ENCODE measurements at regions not wholly inside any gene's neighbourhood (a gene's known extent, or its start where the extent isn't known, plus 50 kb on each side); places are given as distances from the start of the nearest gene placed in this dataset.
A peak's percentile ranks its signal among the peaks of the same experiment; 100 is the strongest.
"Not testable (repeated sequence)": the region's sequence is repeated elsewhere in the genome, so short reads cannot be mapped to it uniquely, and the experiment has no call there.

GRCh38 chr1:8169364-8170058 is 143.4 kb upstream of the ERRFI1 start:
- peak; percentile 90 for DNase-seq (ENCODE audit: low spot score)

GRCh38 chr1:8167936-8168335 is 141.8 kb upstream of the ERRFI1 start:
- no peak for DNase-seq (ENCODE audit: low spot score)

- no peak for DNase-seq (ENCODE audit: low spot score)
Measured at GRCh38 chr1:8166406-8166805, 140.3 kb upstream of the ERRFI1 start.

- DNase-seq (ENCODE audit: low spot score), result no peak
Measured at GRCh38 chr1:8165595-8166360, 139.7 kb upstream of the ERRFI1 start.

GRCh38 chr1:8164670-8165069 is 138.6 kb upstream of the ERRFI1 start:
- no peak for DNase-seq (ENCODE audit: low spot score)

- no peak for DNase-seq (ENCODE audit: low spot score)
Measured at GRCh38 chr1:8163039-8163438, 136.9 kb upstream of the ERRFI1 start.

- DNase-seq (ENCODE audit: low spot score), result no peak
Measured at GRCh38 chr1:8162168-8162567, 136.1 kb upstream of the ERRFI1 start.

GRCh38 chr1:8161546-8162105 is 135.5 kb upstream of the ERRFI1 start:
- no peak for DNase-seq (ENCODE audit: low spot score)

GRCh38 chr1:8159470-8160024 is 133.4 kb upstream of the ERRFI1 start:
- DNase-seq (ENCODE audit: low spot score), result no peak

GRCh38 chr1:8158995-8159394 is 132.9 kb upstream of the ERRFI1 start:
- no peak for DNase-seq (ENCODE audit: low spot score)

GRCh38 chr1:8157765-8158164 is 131.7 kb upstream of the ERRFI1 start:
- DNase-seq (ENCODE audit: low spot score), result no peak

GRCh38 chr1:8155528-8156186 is 129.5 kb upstream of the ERRFI1 start:
- DNase-seq (ENCODE audit: low spot score), result no peak

- DNase-seq (ENCODE audit: low spot score), result peak; percentile 51
Measured at GRCh38 chr1:8154621-8155052, 128.5 kb upstream of the ERRFI1 start.

GRCh38 chr1:8153961-8154360 is 127.9 kb upstream of the ERRFI1 start:
- DNase-seq (ENCODE audit: low spot score), result no peak

- no peak for DNase-seq (ENCODE audit: low spot score)
Measured at GRCh38 chr1:8152731-8153702, 126.9 kb upstream of the ERRFI1 start.

- no peak for DNase-seq (ENCODE audit: low spot score)
Measured at GRCh38 chr1:8151647-8152046, 125.5 kb upstream of the ERRFI1 start.

- DNase-seq (ENCODE audit: low spot score), result not testable (repeated sequence)
Measured at GRCh38 chr1:8149756-8150155, 123.6 kb upstream of the ERRFI1 start.

- no peak for DNase-seq (ENCODE audit: low spot score)
Measured at GRCh38 chr1:8147956-8148355, 121.8 kb upstream of the ERRFI1 start.

GRCh38 chr1:8146257-8146855 is 120.2 kb upstream of the ERRFI1 start:
- no peak for DNase-seq (ENCODE audit: low spot score)

GRCh38 chr1:8145545-8146202 is 119.6 kb upstream of the ERRFI1 start:
- DNase-seq (ENCODE audit: low spot score), result no peak

Measured in mucosa of gallbladder (tissue), 1 donor.